UCSD-AML1 (cell line): ENCODE measurements at regions not wholly inside any gene's neighbourhood (a gene's known extent, or its start where the extent isn't known, plus 50 kb on each side); places are given as distances from the start of the nearest gene placed in this dataset.

Experiments
- DNase-seq: peaks from one replicate; lab custom pipeline; 2025; ENCODE audit not compliant: unreplicated experiment; lab: John Stamatoyannopoulos, UW

DNA sequence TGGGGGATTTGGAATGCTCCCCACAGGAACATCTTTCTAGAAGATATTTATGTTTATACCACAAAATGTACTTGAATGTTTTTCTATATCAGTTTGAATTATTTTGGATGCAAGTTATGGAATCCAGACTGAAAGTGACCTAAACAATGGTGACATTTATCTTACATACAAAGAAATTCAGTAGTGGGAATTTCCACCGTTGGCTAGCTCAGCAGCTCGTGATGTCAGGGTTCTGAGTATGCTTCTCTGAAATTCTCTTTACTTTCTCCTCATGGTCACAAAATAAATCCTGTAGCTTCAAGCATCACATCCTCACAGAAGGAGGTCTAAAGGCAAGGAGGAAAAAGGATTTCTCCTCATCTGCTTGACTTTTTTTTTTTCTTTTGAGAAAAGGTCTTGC lies 105.3 kb downstream of the AKAIN1 start:
- DNase-seq = no peak

DNA sequence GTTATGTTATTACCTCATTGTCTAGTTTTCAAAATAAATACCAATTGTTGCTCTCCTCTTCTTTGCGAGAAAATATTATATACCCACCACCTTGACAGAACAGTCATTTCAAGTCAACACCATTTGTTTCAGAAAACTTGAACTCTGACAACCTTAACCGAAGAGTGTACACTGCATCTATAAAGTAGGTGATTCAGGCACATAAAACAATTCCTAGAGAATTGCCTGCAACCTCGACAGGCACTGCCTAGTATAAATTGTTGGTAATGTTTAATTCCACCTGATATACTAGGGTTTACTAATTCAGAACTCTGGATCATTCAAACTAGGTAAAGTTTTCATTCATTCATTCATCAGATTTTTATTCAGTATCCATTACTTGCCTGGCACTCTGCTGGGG lies 121.8 kb downstream of the AKAIN1 start:
- no peak for DNase-seq

DNA sequence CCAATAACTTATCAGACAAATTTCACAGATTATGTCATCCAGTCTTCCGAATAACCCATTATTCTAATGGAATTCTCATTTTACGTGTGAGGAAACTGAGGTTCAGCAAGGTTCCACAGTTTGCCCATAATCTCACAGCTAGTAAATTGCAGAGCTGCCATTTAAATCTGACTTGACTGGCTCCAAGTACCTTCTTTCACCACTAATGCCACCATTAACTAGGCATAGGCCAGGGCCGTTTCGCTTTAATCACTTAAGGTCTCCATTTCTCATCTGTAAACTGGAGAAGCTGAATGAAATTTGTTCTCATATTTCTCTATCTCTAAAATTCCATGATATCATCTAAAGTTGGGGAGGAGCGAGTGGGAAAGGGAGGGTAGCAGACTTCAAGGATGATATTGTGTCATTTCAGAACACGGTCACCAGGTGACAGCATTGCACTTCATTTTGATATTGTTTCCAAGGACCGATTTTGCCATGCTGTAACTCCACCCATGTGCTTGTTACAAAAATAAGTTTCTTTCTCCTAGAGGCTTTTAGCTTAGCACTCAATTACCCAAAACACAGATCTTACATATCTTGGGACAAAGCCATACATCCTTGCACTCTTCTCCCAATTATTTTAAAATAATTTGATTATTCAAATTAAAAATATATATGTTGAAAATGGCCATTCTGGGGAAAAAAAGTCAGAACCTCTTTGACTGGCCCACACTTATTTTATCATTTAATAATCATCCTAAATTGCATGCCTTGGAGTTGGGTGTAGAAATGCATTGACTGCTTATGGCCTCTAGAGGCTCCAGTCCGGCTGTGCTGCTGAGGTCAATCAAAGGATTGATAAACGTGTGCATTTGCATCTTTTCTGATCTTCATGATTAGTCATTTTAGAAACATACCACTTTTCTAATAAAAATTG lies 123.8 kb downstream of the AKAIN1 start:
- no peak for DNase-seq

DNA sequence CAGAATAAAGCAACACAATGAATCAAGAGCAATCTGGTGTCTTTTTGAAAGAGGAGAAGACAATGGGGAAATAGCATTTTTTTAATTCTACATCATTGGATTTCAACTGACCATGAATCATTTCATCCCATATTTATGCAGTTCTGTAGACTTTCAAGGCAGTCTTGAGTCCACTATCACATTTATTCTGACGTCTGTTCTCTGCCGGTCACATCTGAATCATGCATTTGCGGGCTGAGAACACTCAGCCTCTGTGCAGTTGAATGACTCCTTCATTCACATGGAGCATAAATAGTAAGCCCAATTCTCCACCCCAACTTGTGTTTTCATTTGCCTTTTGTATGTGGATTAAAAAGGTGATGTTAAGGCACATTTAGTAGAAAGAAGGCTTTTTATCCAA lies 128.2 kb downstream of the AKAIN1 start:
- DNase-seq = no peak

DNA sequence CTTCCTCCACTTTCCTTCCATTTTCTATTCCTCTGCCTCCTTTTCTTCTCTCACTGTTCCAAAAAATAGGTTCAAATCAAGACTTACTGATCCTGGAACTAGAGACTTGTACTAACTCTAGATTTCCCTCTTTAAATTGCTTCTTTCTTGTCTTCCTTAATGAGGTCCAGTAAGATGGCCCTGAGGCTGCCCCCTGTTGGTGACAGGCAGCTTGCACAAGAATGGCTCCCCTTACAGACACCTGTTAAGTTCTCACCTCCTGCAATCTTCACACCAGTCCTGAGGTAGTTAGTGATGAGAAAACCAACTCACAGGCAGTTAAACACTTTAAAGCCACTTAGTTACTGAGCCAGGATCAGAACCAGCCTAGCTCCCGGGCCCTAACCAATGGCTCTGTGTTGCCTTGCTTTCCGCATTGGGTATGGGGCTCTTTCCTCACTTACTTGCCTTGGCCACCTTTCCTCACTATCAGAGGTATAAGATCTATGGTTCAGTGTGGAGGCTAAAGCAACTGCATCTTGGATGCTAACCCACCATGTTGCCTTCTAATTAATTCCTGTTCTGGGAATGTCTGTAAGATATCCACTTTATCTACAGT lies 130.6 kb downstream of the AKAIN1 start:
- DNase-seq = no peak

DNA sequence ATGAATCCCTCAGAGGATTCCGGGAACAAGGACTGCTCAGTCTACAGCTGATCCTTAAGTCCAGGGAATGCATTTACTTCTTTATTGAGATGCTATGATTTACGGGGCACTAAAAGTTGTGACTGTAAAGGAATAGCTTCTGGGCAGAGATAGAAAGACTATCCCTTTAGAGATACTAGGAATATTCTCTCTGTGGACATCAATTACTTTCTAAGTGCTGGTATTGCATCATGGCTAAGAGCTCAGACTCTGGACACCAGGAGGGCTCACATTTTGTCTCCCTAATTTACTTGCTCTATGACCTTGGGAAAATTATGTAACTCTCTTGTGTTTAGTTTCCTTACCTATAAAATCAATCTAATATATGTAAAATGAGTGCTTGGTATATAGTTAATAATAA lies 131.4 kb downstream of the AKAIN1 start:
- DNase-seq = no peak

DNA sequence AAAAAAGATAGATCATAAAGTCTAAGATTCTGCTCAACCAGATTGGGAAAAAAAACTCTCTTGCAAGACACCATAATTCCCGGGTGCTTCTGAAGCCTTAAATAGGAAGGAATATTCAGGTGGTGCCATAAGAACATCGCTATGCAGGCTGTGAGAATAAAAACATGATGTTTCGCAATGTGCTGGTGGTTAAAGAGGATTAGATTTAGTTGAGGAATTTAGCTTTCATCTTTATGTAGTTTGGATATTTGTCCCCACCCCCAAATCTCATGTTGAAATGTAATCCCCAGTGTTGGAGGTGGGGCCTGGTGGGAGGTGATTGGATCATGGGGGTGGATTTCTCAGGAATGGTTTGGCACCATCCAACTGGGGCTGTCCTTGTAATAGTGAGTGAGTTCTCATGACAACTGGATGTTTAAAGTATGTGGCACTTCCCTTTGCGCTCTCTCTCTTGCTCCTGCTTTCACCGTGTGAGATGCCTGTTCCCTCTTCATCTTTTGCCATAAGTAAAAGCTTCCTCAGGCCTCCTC lies 132.2 kb downstream of the AKAIN1 start:
- DNase-seq = no peak

DNA sequence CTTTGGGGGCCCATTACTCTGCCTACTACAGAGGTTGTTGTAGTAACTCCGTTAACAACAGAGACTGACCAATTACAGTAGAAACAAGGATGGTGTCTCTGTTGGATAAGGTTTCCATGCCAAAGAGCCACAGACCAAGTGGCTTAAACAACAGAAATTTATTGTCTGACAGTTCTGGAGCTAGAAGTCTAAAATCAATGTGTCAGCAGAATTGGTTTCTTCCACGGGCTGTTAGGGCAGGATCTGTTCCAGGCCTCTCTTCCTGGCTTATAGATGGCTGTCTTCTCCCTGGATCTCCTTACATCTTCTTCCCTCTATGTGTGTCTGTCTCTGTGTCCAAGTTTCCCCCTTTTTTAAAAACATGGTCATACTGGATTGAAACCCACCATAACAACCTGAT lies 135.3 kb downstream of the AKAIN1 start:
- DNase-seq = no peak

DNA sequence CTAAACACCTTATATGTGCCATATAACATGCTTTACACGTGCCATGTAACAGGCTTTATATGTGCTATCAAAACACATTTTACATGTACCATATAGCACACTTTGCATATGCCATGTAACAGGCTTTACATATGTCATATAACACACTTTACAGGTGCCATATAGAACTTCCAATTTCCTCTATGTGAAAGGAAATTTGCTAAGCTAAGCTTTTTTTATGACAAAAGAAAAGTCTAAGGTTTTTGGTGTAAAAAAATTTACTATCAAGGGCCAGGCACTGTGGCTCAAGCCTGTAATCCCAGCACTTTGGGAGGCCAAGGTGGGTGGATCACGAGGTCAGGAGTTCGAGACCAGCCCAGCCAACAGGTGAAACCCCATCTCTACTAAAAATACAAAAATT lies 136.5 kb downstream of the AKAIN1 start:
- DNase-seq = no peak

DNA sequence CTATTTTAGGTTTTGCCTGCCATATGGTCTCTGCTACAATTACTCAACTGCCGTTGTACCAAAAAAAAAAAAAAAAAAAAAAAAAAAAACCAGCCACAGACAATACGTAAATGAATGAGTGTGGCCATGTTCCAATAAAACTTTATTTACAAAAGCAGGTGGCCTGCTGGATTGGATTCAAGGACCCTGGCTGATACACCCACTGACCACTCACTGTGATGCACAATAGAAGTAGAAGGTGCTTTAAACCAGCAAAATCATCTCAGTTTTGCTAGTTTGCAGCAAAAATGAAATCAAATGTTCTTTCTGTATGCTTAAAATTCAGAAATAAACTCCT lies 137.4 kb downstream of the AKAIN1 start:
- DNase-seq = no peak

DNA sequence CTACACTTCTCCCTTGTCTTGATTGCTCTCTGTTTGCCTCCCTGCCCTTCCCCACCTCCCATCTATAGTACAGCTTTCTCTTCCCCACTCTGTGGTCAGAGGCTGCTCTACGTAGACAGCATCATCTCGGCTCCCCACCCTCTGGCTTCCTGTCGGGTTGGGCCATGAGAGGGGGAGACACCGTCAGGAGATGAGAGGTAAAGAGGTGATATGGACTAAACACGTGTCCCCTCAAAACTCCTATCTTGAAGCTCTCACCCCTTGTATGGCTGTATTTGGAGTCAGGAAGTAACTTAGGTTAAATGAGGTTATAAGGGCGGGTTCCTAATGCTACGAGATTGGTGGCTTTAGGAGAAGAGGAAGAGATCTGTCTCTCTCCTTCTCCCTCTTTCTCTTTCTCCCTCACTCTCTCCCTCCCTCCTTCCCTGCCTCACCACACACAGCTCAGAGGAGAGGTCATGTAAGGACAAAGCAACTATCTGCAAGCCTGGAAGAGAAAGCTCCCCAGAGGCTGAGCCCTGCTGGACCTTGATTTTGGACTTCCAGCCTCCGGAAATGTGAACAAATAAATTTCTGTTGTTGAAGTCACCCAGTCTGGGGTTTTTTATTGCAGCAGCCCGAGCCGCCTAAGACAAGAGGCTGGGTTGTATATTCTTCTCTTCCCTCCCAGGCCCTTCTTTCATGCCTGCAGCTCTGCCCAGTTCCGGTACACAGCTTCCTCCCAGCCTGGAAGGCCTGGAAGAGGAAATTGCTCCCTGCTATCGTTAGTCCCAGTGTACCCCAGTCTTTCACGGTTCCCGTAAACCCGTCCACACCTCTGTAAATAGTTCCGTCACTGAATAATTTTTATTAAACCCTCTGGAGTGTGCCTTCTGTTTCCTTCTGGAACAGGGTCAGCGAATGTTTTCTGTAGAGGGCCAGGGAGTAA lies 138.0 kb downstream of the AKAIN1 start:
- DNase-seq = peak; percentile 35

DNA sequence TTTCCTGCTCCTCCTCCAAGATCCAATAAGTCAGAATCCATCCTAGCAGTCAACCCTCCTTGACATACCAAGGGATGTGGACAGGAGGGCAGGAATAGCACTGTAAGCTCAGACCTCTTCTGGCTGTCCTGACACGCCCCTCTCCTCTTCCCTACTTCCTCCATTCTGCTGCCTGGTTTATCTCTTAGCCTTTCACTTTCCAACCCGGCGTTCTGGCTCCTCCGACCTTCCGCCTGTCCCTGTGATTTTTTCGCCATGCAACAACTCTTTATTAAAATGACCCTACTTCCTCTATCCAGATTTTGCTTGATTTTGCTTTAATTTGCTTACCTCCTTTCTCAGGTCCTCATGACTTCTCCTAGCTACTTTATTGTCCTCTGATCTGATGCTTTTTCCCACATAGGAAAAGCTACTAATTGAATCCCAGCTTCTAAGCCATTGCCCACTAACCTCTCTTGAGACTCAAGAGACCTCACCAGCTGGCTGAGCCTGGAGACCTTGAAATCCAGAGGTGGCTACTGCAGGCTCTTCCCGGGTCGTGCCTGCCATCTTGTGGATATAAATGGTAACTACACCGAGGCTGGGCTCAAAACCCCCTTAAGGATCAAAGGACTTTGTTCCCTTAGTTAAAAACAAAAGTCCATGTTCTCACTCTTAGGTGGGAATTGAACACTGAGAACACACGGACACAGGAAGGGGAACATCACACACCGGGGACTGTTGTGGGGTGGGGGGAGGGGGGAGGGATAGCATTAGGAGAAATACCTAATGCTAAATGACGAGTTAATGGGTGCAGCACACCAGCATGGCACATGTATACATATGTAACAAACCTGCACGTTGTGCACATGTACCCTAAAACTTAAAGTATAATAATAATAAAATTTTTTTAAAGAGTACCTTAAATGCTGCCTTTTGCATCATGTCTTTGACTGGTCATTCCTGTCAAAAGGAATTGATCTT lies 139.4 kb downstream of the AKAIN1 start:
- peak; percentile 49 for DNase-seq

DNA sequence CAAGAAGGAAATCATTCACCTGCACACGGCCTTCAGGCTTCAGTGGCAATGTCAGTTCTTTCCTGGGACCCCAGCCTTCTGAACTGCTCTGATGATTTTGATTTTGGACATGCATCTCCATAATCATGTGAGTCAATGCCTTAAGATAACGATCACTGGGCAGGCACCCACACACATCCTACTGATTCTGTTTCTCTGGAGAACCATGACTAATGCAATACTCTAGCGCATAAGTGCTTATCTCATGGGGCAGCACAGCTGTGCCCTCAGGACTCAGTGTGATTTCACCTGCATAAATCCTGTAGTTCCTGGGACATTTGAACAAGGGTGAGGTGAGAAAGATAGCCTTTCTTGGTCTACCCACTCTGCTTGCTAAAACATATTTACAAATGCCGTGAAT lies 144.6 kb downstream of the AKAIN1 start:
- DNase-seq = no peak

DNA sequence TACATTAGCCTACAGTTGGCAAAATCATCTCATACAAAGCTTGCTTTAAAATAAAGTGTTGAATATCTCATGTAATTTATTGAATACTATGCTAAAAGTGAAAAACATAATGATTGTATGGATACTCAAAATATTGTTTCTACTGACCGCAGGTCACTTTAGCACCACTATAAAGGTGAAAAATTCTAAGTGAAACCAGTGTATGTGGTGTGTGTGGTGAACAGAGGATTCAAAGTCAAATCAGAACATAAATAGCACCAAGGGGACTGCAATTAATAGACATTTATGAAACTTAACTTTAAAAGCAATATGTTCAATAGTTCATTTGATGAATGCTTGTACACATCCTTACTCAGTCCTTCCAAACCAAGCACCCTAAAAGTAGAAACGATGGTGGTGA lies 145.8 kb downstream of the AKAIN1 start:
- DNase-seq = no peak

DNA sequence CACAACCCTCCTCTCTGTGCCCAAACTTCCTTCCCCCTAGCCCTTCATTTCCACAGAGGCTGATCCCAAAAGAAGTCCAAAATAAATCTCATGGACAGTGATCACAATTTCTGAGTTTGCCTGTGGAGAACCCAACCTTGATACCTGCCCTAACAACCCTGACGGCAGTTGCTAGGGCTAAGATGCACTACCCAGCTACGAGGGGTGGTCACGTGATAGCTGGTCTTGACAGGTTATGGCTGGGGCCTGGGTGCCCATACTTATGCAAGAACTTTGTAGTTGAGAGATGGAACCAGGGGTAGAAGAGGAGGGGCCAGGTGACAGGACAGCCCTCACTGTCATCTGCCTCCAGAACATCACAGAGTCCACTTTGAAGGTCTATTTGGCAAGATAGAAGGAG lies 147.9 kb downstream of the AKAIN1 start:
- DNase-seq = no peak

DNA sequence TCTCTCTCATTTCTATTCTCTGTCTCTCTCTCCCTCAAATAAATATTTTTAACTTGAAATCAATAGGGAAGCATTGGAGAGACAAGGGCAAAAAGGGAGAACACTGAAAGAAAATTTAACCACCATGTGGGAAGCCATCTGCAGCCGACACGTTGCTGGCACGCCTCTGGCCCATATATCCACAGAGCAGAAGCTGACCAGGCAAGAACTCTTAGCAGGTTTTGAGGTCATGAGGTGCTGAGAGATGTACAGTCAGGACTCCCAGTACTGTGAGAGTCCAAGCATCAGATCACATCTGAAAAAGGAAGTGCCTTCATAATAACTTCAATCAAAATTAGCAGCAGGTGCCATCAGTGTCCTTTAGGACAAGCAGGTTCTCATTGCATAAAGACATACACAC lies 156.6 kb downstream of the AKAIN1 start:
- no peak for DNase-seq

DNA sequence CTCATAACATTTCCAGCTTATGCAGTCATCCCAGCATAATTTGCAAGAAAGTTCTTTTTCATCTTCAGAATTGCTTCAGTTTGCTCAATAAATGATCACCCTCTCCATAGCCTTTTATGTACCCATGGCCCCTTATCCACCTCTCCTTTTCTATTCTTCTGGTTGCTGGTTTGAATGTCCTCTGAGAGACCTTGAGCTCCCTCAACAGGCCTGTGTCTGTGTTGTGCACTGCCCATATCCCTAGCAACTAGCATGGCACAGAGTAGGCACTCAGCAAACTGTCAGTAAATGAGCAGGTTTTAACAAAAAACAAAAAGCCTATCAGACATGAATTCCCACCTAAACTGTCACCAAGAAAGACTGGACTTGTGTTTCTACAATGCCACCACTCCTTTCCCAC lies 160.5 kb downstream of the AKAIN1 start:
- no peak for DNase-seq

DNA sequence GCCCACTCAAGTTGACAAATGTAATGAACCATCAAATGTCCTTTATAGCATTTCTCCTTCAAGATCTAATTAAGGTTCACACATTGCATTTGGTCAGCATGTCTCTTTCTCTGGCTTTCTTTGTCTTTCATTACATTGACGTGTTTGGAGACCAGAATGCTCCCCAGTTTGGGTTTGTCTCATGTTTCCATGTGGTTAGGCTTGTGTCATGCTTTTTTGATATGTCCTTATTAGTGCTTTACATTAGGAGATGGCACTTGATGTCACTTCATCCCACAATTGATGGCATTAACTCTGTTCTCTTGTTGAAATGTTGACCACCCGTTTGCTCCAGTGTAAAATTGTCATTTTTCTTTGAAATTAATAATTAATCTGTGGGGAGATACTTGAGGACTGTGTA lies 165.8 kb downstream of the AKAIN1 start:
- DNase-seq = no peak

DNA sequence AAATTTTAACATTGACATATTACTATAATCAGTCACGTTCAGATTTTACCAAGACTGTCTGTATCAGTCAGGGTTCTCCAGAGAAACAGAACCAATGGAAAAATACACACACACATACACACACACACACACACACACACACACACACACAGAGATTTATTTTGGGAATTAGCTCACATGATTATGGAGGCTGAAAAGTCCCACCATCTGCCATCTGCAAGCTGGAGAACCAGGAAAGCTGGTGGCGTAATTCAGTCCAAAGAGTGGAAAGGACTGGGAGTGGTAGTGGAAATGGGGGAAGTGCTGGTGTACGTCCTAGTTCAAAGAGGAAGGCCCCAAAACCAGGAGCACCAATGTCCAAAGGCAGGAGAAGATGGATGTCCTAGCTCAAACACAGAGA lies 166.4 kb downstream of the AKAIN1 start:
- no peak for DNase-seq

DNA sequence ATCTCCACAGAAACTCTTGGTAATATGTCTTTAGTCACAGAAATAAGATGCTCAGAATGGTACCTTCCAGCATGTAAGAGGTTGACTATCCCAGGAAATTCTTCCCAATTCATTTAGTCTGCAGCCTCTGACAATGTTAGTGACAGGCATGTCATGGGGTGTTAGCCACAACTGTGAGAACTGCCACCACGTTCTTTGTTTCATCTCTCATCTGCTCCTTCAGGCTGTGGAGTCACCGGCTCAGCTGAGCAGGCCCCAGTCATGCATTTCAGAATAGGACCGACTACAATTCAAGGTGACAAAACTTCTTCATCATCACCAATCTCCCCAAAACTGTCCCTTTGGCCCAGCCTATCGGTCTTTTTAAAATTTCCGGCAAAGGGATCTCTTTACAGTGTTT lies 167.5 kb downstream of the AKAIN1 start:
- no peak for DNase-seq
